ENCODE measurements at regions not wholly inside any gene's neighbourhood (a gene's known extent, or its start where the extent isn't known, plus 50 kb on each side); places are given as distances from the start of the nearest gene placed in this dataset.

- no peak for DNase-seq
These were observed 98.6 kb upstream of the F3 start for GRCh38 chr1:94640125-94640524.

GRCh38 chr1:94637121-94637520, 95.6 kb upstream of the F3 start:
- no peak for DNase-seq

GRCh38 chr1:94636624-94637023, 95.1 kb upstream of the F3 start:
- no peak for DNase-seq

- DNase-seq: no peak
These were observed 94.5 kb upstream of the F3 start for GRCh38 chr1:94636100-94636499.

GRCh38 chr1:94634977-94635416, 93.4 kb upstream of the F3 start:
- DNase-seq: no peak

GRCh38 chr1:94633051-94633450, 91.5 kb upstream of the F3 start:
- no peak for DNase-seq

GRCh38 chr1:94629259-94630181, 88.0 kb upstream of the F3 start:
- no peak for DNase-seq

GRCh38 chr1:94628499-94628843, 86.9 kb upstream of the F3 start:
- no peak for DNase-seq

- no peak for DNase-seq
These were observed 86.4 kb upstream of the F3 start for GRCh38 chr1:94627771-94628498.

GRCh38 chr1:94624203-94624602, 82.6 kb upstream of the F3 start:
- DNase-seq: no peak

- DNase-seq: no peak
These were observed 82.1 kb upstream of the F3 start for GRCh38 chr1:94623560-94624148.

GRCh38 chr1:94622757-94623156, 81.2 kb upstream of the F3 start:
- no peak for DNase-seq

GRCh38 chr1:94621802-94622201, 80.2 kb upstream of the F3 start:
- no peak for DNase-seq

GRCh38 chr1:94621395-94621794, 79.8 kb upstream of the F3 start:
- DNase-seq: no peak

GRCh38 chr1:94620345-94621031, 78.9 kb upstream of the F3 start:
- DNase-seq: no peak

GRCh38 chr1:94619731-94620130, 78.2 kb upstream of the F3 start:
- no peak for DNase-seq

GRCh38 chr1:94617957-94618739, 76.6 kb upstream of the F3 start:
- no peak for DNase-seq

- no peak for DNase-seq
These were observed 75.7 kb upstream of the F3 start for GRCh38 chr1:94617134-94617805.

- DNase-seq: no peak
These were observed 74.9 kb upstream of the F3 start for GRCh38 chr1:94616506-94616905.

- no peak for DNase-seq
These were observed 73.4 kb upstream of the F3 start for GRCh38 chr1:94614996-94615395.

- DNase-seq: no peak
These were observed 72.7 kb upstream of the F3 start for GRCh38 chr1:94614168-94614815.
